Esophagus muscularis mucosa (tissue), 4 donors: ENCODE measurements at regions not wholly inside any gene's neighbourhood (a gene's known extent, or its start where the extent isn't known, plus 50 kb on each side); places are given as distances from the start of the nearest gene placed in this dataset.

ENCODE experiments used
- DNase-seq: peaks from one replicate; pipeline ENCODE4 v3.0.0-alpha.2; 2017; ENCODE audit errors: extremely low spot score
- H3K27ac ChIP-seq, 4 donors: fragments of 200-600 bp; sonication (generic); replicated peaks in 1 of 4; 1 replicate in 3 of 4; 2 replicates in 1 of 4; pipeline ENCODE4 v1.5.1; 2016 to 2019; ENCODE audit warnings: mild to moderate bottlenecking in 1 of 4
- H3K27me3 ChIP-seq, 4 donors: fragments of 200-600 bp; sonication (generic); one replicate each; pipeline versions ENCODE4 v1.5.1 to v1.6.0; 2016 to 2019
- H3K36me3 ChIP-seq, 4 donors: fragments of 200-600 bp; sonication (generic); one replicate each; pipeline ENCODE4 v1.5.1; 2016 to 2019
- H3K4me1 ChIP-seq, 4 donors: fragments of 200-600 bp; sonication (generic); one replicate each; pipeline ENCODE4 v1.5.1; 2016 to 2019
- H3K4me3 ChIP-seq, 4 donors: fragments of 200-600 bp; sonication (generic); 1 replicate in 2 of 4; 2 replicates in 2 of 4; pipeline ENCODE4 v1.5.1; 2016 to 2019; ENCODE audit warnings: mild to moderate bottlenecking in 4 of 4, moderate library complexity in 1 of 4
- H3K9me3 ChIP-seq, 4 donors: fragments of 200-600 bp; sonication (generic); 1 replicate in 3 of 4; 2 replicates in 1 of 4; pipeline ENCODE4 v1.5.1; 2016 to 2019
- EP300 ChIP-seq: sonication (generic); formaldehyde crosslinking; IDR thresholded peaks from one replicate; pipeline ENCODE4 v1.6.1; 2017; ENCODE audit warnings: antibody characterized with exemption
- POLR2A ChIP-seq: fragments of 450-650 bp; IDR thresholded peaks from one replicate; pipeline ENCODE4 v1.6.1; 2017; ENCODE audit warnings: antibody characterized with exemption, moderate library complexity, mild to moderate bottlenecking, low read depth
- POLR2AphosphoS5 ChIP-seq, 2 donors: sonication (generic); formaldehyde crosslinking; IDR thresholded peaks; one replicate each; pipeline ENCODE4 v1.6.1; 2017; ENCODE audit warnings: antibody characterized with exemption in 2 of 2
- WGBS: methylation state at CpG from one replicate; pipeline ENCODE4 v1.1.5; 2018; 5-methylcytosine and 5-hydroxymethylcytosine counted together
- intact Hi-C: fragments of 100-400 bp; cut with DNase I; formaldehyde crosslinking; loops from one replicate; pipeline ENCODE4 v1.15.1; 2023
- TF ChIP-seq, protein P1 (sequence below), 3 experiments: fragments of 200-600 bp in 2 of 3; fragments of 450-650 bp in 1 of 3; sonication (generic) in 2 of 3; IDR thresholded peaks; one replicate each; pipeline ENCODE4 v1.5.1; 2017 to 2019; ENCODE audit warnings: antibody characterized with exemption in 3 of 3, mild to moderate bottlenecking in 2 of 3, moderate library complexity in 1 of 3

- no peak overlapping the region for H3K4me3 ChIP-seq
- no peaks in the 10 kb centered on the region for H3K36me3 ChIP-seq
- 86% methylated on average over 5 of the region's 5 CpGs for WGBS
- no peak overlapping the region for H3K27ac ChIP-seq
- no peak for TF ChIP-seq EP300
- no peaks in the 10 kb centered on the region for H3K27me3 ChIP-seq
- no peaks in the 10 kb centered on the region for H3K4me1 ChIP-seq
- intact Hi-C loops: no loop called here
- no peaks in the 10 kb centered on the region for H3K9me3 ChIP-seq
- no peak for DNase-seq
Observed at GRCh38 chr4:24213961-24214360, 324.1 kb upstream of the PPARGC1A start.

- no peak overlapping the region for H3K27ac ChIP-seq
- peak; percentile 39 for DNase-seq
- no peak overlapping the region for H3K4me3 ChIP-seq
- WGBS: 80% methylated on average over 4 of the region's 4 CpGs
- no peaks in the 10 kb centered on the region for H3K27me3 ChIP-seq
- no peaks in the 10 kb centered on the region for H3K4me1 ChIP-seq
- intact Hi-C loops: no loop called here
- H3K9me3 ChIP-seq: no peaks in the 10 kb centered on the region
- H3K36me3 ChIP-seq: no peaks in the 10 kb centered on the region
- TF ChIP-seq POLR2AphosphoS5 (IDR thresholded peaks at IDR 0.05): no peak
- TF ChIP-seq EP300: no peak
- no peak for TF ChIP-seq POLR2A
- TF ChIP-seq, protein P1, sequence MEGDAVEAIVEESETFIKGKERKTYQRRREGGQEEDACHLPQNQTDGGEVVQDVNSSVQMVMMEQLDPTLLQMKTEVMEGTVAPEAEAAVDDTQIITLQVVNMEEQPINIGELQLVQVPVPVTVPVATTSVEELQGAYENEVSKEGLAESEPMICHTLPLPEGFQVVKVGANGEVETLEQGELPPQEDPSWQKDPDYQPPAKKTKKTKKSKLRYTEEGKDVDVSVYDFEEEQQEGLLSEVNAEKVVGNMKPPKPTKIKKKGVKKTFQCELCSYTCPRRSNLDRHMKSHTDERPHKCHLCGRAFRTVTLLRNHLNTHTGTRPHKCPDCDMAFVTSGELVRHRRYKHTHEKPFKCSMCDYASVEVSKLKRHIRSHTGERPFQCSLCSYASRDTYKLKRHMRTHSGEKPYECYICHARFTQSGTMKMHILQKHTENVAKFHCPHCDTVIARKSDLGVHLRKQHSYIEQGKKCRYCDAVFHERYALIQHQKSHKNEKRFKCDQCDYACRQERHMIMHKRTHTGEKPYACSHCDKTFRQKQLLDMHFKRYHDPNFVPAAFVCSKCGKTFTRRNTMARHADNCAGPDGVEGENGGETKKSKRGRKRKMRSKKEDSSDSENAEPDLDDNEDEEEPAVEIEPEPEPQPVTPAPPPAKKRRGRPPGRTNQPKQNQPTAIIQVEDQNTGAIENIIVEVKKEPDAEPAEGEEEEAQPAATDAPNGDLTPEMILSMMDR (IDR thresholded peaks at IDR 0.05): no peak
Observed at GRCh38 chr4:24212642-24213041, 322.8 kb upstream of the PPARGC1A start.

DNA sequence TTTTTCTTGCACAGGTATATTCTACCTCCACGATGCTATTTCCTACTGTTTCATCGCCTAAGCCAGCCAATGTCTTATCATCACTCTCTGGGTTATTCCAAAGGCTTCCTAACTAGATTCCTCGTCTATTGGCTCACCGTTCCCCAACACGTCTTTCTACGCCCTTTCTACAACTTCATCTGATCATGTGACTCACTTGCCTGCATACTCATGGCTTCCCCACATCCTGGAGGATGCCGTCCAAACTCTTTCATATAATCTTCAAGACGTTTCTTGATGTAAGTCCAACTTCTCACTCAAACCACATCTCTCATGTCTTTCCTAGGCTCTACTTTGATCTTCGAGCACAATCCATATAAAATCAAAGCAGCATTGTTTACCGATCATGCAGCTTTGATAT lies 322.0 kb upstream of the PPARGC1A start:
- H3K36me3 ChIP-seq: no peaks in the 10 kb centered on the region
- DNase-seq: peak; percentile 21
- H3K27me3 ChIP-seq: no peaks in the 10 kb centered on the region
- H3K27ac ChIP-seq: no peak overlapping the region
- TF ChIP-seq, protein P1 (IDR thresholded peaks at IDR 0.05): no peak
- TF ChIP-seq POLR2AphosphoS5 (IDR thresholded peaks at IDR 0.05) (no peak), POLR2A (no peak), EP300 (no peak)
- intact Hi-C loops: no loop called here
- no peaks in the 10 kb centered on the region for H3K4me1 ChIP-seq
- H3K9me3 ChIP-seq: no peaks in the 10 kb centered on the region
- 88% methylated on average over 10 of the region's 10 CpGs for WGBS
- no peak overlapping the region for H3K4me3 ChIP-seq

GRCh38 chr4:24210332-24210902 lies 320.6 kb upstream of the PPARGC1A start:
- WGBS: 73% methylated on average over 10 of the region's 10 CpGs
- TF ChIP-seq POLR2AphosphoS5 (IDR thresholded peaks at IDR 0.05): peak in 1 of 2 donors; percentile 22
- TF ChIP-seq, protein P1 (IDR thresholded peaks at IDR 0.05): no peak
- H3K36me3 ChIP-seq: no peaks in the 10 kb centered on the region
- no peaks in the 10 kb centered on the region for H3K9me3 ChIP-seq
- peak; percentile 89 for DNase-seq
- no peaks in the 10 kb centered on the region for H3K4me1 ChIP-seq
- H3K27ac ChIP-seq: no peak overlapping the region
- no peaks in the 10 kb centered on the region for H3K27me3 ChIP-seq
- intact Hi-C loops: no loop called here
- no peak overlapping the region for H3K4me3 ChIP-seq

DNA sequence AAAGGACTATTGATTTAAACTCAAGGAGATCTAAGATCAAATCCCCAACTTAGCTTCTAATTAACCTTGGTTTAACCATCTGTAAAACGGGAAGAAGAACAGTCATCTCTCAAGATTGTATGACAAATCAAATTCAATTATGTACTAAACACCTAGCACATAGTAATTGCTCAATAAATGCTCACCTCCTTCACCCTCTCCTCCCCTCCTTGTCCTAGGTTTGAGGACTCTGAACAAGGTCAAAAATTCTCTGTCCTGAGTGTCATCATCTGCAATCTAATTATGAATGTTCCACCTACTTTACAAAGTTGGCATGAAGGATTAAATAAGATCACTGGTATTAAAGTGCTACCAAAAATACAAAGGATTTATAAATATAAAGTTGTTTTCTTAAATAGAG lies 320.1 kb upstream of the PPARGC1A start:
- H3K36me3 ChIP-seq: no peaks in the 10 kb centered on the region
- H3K4me1 ChIP-seq: no peaks in the 10 kb centered on the region
- intact Hi-C loops: no loop called here
- 77% methylated on average over 1 of the region's 1 CpG for WGBS
- no peak overlapping the region for H3K27ac ChIP-seq
- H3K27me3 ChIP-seq: no peaks in the 10 kb centered on the region
- TF ChIP-seq POLR2A (no peak), EP300 (no peak), POLR2AphosphoS5 (IDR thresholded peaks at IDR 0.05) (no peak)
- TF ChIP-seq, protein P1 (IDR thresholded peaks at IDR 0.05): no peak
- no peak overlapping the region for H3K4me3 ChIP-seq
- no peak for DNase-seq
- H3K9me3 ChIP-seq: no peaks in the 10 kb centered on the region
